Transverse colon (tissue), 3 donors: ENCODE measurements at regions not wholly inside any gene's neighbourhood (a gene's known extent, or its start where the extent isn't known, plus 50 kb on each side); places are given as distances from the start of the nearest gene placed in this dataset.

Experiments used
- CTCF ChIP-seq, 5 experiments: fragments of 200-600 bp in 3 of 5; fragments of 450-650 bp in 2 of 5; sonication (generic) in 3 of 5; IDR thresholded peaks; 1 replicate in 2 of 5; 2 replicates in 3 of 5; pipeline ENCODE4 v1.5.1; 2016 to 2017; ENCODE audit warnings: antibody characterized with exemption in 5 of 5, inconsistent platforms in 3 of 5, mild to moderate bottlenecking in 2 of 5, moderate library complexity in 1 of 5
- POLR2A ChIP-seq: fragments of 450-650 bp; IDR thresholded peaks from one replicate; pipeline ENCODE4 v1.6.1; 2016; ENCODE audit warnings: antibody characterized with exemption, mild to moderate bottlenecking, moderate library complexity

- TF ChIP-seq POLR2A (no peak), CTCF (IDR thresholded peaks at IDR 0.05) (no peak)
Measured at GRCh38 chr14:41423503-41423902, 183.2 kb upstream of the LRFN5 start.
